ENCODE measurements at regions not wholly inside any gene's neighbourhood (a gene's known extent, or its start where the extent isn't known, plus 50 kb on each side); places are given as distances from the start of the nearest gene placed in this dataset.

- H3K79me2 ChIP-seq (ENCODE audit: control insufficient read depth, low read length) = no peaks in the 10 kb centered on the region
- H3K27me3 ChIP-seq (ENCODE audit: control insufficient read depth, low read length) = no peaks in the 10 kb centered on the region
- H3K36me3 ChIP-seq (ENCODE audit: control insufficient read depth, low read length) = no peaks in the 10 kb centered on the region
- H3K9me2 ChIP-seq (replicated peaks; ENCODE audit: control insufficient read depth, low read length) = no peaks in the 10 kb centered on the region
- no peak overlapping the region for H3K27ac ChIP-seq (ENCODE audit: low read depth, low read length)
- H4K20me1 ChIP-seq (ENCODE audit: control insufficient read depth, insufficient read depth, low read depth, low read length) = no peaks in the 10 kb centered on the region
- H3K4me3 ChIP-seq (ENCODE audit: low read length) = no peak overlapping the region
- H3F3A ChIP-seq (ENCODE audit: control insufficient read depth, insufficient read depth) = no peaks in the 10 kb centered on the region
- H3K9me3 ChIP-seq (ENCODE audit: control insufficient read depth, insufficient read depth, low read length) = no peaks in the 10 kb centered on the region
- TF ChIP-seq EZH2phosphoT487 (IDR thresholded peaks at IDR 0.05; ENCODE audit: borderline replicate concordance, low read length) = no peak
- no peak for TF ChIP-seq CTCF (IDR thresholded peaks at IDR 0.05; ENCODE audit: low read depth, low read length, poor library complexity, severe bottlenecking)
- H3K4me2 ChIP-seq (ENCODE audit: low read length) = no peak overlapping the region
- no peaks in the 10 kb centered on the region for H3K4me1 ChIP-seq (ENCODE audit: control insufficient read depth, low read length)
These were observed 1701.0 kb downstream of the SLITRK5 start for GRCh38 chr13:89372193-89372592.

GRCh38 chr13:89375839-89376238 lies 1704.7 kb downstream of the SLITRK5 start:
- no peaks in the 10 kb centered on the region for H3K36me3 ChIP-seq (ENCODE audit: control insufficient read depth, low read length)
- TF ChIP-seq CTCF (IDR thresholded peaks at IDR 0.05; ENCODE audit: low read depth, low read length, poor library complexity, severe bottlenecking) (no peak), EZH2phosphoT487 (IDR thresholded peaks at IDR 0.05; ENCODE audit: borderline replicate concordance, low read length) (no peak)
- no peaks in the 10 kb centered on the region for H3K4me1 ChIP-seq (ENCODE audit: control insufficient read depth, low read length)
- no peaks in the 10 kb centered on the region for H3K27me3 ChIP-seq (ENCODE audit: control insufficient read depth, low read length)
- H3K4me2 ChIP-seq (ENCODE audit: low read length) = no peak overlapping the region
- H4K20me1 ChIP-seq (ENCODE audit: control insufficient read depth, insufficient read depth, low read depth, low read length) = no peaks in the 10 kb centered on the region
- no peak overlapping the region for H3K4me3 ChIP-seq (ENCODE audit: low read length)
- no peaks in the 10 kb centered on the region for H3F3A ChIP-seq (ENCODE audit: control insufficient read depth, insufficient read depth)
- no peaks in the 10 kb centered on the region for H3K79me2 ChIP-seq (ENCODE audit: control insufficient read depth, low read length)
- H3K9me2 ChIP-seq (replicated peaks; ENCODE audit: control insufficient read depth, low read length) = no peaks in the 10 kb centered on the region
- no peak overlapping the region for H3K27ac ChIP-seq (ENCODE audit: low read depth, low read length)
- H3K9me3 ChIP-seq (ENCODE audit: control insufficient read depth, insufficient read depth, low read length) = no peaks in the 10 kb centered on the region

- no peaks in the 10 kb centered on the region for H3K36me3 ChIP-seq (ENCODE audit: control insufficient read depth, low read length)
- no peak overlapping the region for H3K4me3 ChIP-seq (ENCODE audit: low read length)
- no peaks in the 10 kb centered on the region for H3F3A ChIP-seq (ENCODE audit: control insufficient read depth, insufficient read depth)
- H3K9me3 ChIP-seq (ENCODE audit: control insufficient read depth, insufficient read depth, low read length) = no peaks in the 10 kb centered on the region
- H3K79me2 ChIP-seq (ENCODE audit: control insufficient read depth, low read length) = no peaks in the 10 kb centered on the region
- no peaks in the 10 kb centered on the region for H4K20me1 ChIP-seq (ENCODE audit: control insufficient read depth, insufficient read depth, low read depth, low read length)
- no peaks in the 10 kb centered on the region for H3K27me3 ChIP-seq (ENCODE audit: control insufficient read depth, low read length)
- no peak overlapping the region for H3K27ac ChIP-seq (ENCODE audit: low read depth, low read length)
- no peak overlapping the region for H3K4me2 ChIP-seq (ENCODE audit: low read length)
- H3K9me2 ChIP-seq (replicated peaks; ENCODE audit: control insufficient read depth, low read length) = no peaks in the 10 kb centered on the region
- no peaks in the 10 kb centered on the region for H3K4me1 ChIP-seq (ENCODE audit: control insufficient read depth, low read length)
- TF ChIP-seq EZH2phosphoT487 (IDR thresholded peaks at IDR 0.05; ENCODE audit: borderline replicate concordance, low read length) = no peak
- TF ChIP-seq CTCF (IDR thresholded peaks at IDR 0.05; ENCODE audit: low read depth, low read length, poor library complexity, severe bottlenecking) = no peak
These were observed 1708.9 kb downstream of the SLITRK5 start for GRCh38 chr13:89380101-89380500.

GRCh38 chr13:89382981-89383380 lies 1711.8 kb downstream of the SLITRK5 start:
- Histone ChIP-seq H3F3A (ENCODE audit: control insufficient read depth, insufficient read depth) (no peaks in the 10 kb centered on the region), H3K36me3 (ENCODE audit: control insufficient read depth, low read length) (no peaks in the 10 kb centered on the region), H3K4me1 (ENCODE audit: control insufficient read depth, low read length) (no peaks in the 10 kb centered on the region), H3K27me3 (ENCODE audit: control insufficient read depth, low read length) (no peaks in the 10 kb centered on the region), H3K4me2 (ENCODE audit: low read length) (no peak overlapping the region), H4K20me1 (ENCODE audit: control insufficient read depth, insufficient read depth, low read depth, low read length) (no peaks in the 10 kb centered on the region), H3K79me2 (ENCODE audit: control insufficient read depth, low read length) (no peaks in the 10 kb centered on the region), H3K27ac (ENCODE audit: low read depth, low read length) (no peak overlapping the region), H3K9me2 (replicated peaks; ENCODE audit: control insufficient read depth, low read length) (no peaks in the 10 kb centered on the region), H3K4me3 (ENCODE audit: low read length) (no peak overlapping the region), H3K9me3 (ENCODE audit: control insufficient read depth, insufficient read depth, low read length) (no peaks in the 10 kb centered on the region)
- TF ChIP-seq CTCF (IDR thresholded peaks at IDR 0.05; ENCODE audit: low read depth, low read length, poor library complexity, severe bottlenecking) (no peak), EZH2phosphoT487 (IDR thresholded peaks at IDR 0.05; ENCODE audit: borderline replicate concordance, low read length) (no peak)
